Keratinocyte (primary cell): ENCODE measurements at regions not wholly inside any gene's neighbourhood (a gene's known extent, or its start where the extent isn't known, plus 50 kb on each side); places are given as distances from the start of the nearest gene placed in this dataset.

Experiments used
- CTCF ChIP-seq, 3 experiments: IDR thresholded peaks in 1 of 3; conservative IDR thresholded peaks in 1 of 3; optimal IDR thresholded peaks in 1 of 3; 2 replicates in 2 of 3; 3 replicates in 1 of 3; pipeline versions ENCODE3 to v1.5.1; 2011; ENCODE audit warnings: low read length in 3 of 3, mild to moderate bottlenecking in 3 of 3, moderate library complexity in 2 of 3, control low read depth in 1 of 3, inconsistent platforms in 1 of 3; ENCODE audit not compliant: insufficient read depth in 2 of 3; ENCODE audit errors: extremely low read depth in 1 of 3
- EZH2 ChIP-seq: IDR thresholded peaks from one replicate; pipeline ENCODE4 v1.6.1; 2012; ENCODE audit warnings: inconsistent platforms, mild to moderate bottlenecking, low read length, moderate library complexity

- no peak for TF ChIP-seq CTCF (optimal IDR thresholded peaks at IDR 0.05 in 1 of 3, IDR thresholded peaks at IDR 0.05 in 1 of 3, conservative IDR thresholded peaks at IDR 0.05 in 1 of 3; ENCODE audit: extremely low read depth in 1 of 3, insufficient read depth in 2 of 3, low read length in 3 of 3)
- no peak for TF ChIP-seq EZH2
Observed at GRCh38 chr7:26000841-26001240, 151.2 kb upstream of the NFE2L3 start.
